LNCaP clone FGC (cell line): ENCODE measurements at regions not wholly inside any gene's neighbourhood (a gene's known extent, or its start where the extent isn't known, plus 50 kb on each side); places are given as distances from the start of the nearest gene placed in this dataset.
"Not testable (repeated sequence)": the region's sequence is repeated elsewhere in the genome, so short reads cannot be mapped to it uniquely, and the experiment has no call there.

Experiments used
- DNase-seq: peaks from one replicate; pipeline ENCODE4 v3.0.0-alpha.2; 2011; ENCODE audit warnings: low read depth
- H3K4me3 ChIP-seq: 2 replicates; pipeline ENCODE4 v1.5.1; 2011; ENCODE audit warnings: mild to moderate bottlenecking, low read depth, low read length, control low read depth
- TF ChIP-seq, protein P1 (sequence below): IDR thresholded peaks from 2 replicates; pipeline ENCODE4 v1.5.1; 2012; ENCODE audit warnings: mild to moderate bottlenecking; ENCODE audit not compliant: control insufficient read depth, insufficient read depth; ENCODE audit errors: extremely low read depth

DNA sequence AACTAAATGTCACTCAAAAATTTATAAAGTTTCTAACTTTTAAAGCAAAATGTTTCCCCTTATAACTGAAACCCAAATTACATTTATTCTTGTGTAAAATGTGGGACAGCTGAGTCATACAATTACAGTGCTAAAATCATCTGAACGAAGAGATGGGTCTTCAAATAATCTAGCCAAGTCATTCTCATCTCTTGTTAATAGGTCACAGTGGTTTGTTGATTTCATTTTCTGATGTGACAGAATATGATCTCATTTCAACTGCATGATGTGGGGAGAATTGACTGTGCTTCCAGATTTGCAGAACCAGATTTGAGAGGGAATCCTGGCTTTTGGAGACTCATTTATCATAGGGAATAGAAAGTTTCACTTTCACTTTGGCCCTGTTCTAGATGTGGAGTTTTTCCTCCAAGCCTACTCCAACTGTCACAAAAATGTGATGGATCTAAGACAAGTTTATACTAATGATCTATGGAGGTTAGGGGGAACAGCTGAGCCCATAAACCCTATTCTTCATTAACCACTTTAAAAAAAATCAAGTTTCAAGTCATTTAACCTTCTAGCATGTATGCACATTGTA is 685.0 kb downstream of the PDCD6IP start:
- TF ChIP-seq, protein P1, sequence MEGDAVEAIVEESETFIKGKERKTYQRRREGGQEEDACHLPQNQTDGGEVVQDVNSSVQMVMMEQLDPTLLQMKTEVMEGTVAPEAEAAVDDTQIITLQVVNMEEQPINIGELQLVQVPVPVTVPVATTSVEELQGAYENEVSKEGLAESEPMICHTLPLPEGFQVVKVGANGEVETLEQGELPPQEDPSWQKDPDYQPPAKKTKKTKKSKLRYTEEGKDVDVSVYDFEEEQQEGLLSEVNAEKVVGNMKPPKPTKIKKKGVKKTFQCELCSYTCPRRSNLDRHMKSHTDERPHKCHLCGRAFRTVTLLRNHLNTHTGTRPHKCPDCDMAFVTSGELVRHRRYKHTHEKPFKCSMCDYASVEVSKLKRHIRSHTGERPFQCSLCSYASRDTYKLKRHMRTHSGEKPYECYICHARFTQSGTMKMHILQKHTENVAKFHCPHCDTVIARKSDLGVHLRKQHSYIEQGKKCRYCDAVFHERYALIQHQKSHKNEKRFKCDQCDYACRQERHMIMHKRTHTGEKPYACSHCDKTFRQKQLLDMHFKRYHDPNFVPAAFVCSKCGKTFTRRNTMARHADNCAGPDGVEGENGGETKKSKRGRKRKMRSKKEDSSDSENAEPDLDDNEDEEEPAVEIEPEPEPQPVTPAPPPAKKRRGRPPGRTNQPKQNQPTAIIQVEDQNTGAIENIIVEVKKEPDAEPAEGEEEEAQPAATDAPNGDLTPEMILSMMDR = no peak
- no peak for DNase-seq
- no peak overlapping the region for H3K4me3 ChIP-seq

DNA sequence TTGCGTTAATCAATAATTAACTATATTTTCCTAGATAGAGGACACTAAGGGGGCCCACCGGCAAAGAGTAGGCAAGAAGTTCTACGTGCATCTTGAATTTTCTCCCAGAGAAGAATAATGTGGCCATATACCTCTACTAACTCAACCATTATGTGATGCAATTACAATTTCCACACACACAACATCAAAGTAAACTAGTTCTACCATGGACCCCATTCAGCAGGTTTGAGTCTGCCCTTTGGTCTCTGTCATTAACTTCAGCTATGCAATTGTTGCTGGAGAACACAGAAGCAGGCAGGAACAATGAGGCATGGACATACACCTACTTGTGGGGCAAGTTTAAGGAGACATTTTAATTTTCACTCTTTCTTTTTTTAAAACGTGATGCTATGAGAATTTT is 705.9 kb downstream of the PDCD6IP start:
- no peak for DNase-seq
- TF ChIP-seq, protein P1 = no peak
- no peak overlapping the region for H3K4me3 ChIP-seq

DNA sequence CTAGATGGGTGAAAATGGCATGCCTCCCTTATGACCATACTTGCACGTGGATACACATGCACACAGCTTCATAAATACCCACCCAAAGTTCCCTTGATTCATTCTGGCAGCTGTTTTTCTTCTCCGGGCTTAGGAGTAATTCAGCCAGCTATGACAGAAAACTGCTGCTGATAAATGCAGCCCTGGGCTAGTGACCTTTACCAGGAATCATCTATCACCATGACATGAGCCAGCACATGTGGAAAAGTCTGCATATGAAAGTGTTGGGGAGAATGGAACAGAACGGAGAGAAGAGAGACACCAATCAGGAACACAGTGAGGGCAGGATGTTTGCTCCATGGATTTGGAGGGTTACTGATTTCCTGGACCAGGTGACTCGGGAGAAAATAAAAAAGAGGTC is 706.3 kb downstream of the PDCD6IP start:
- TF ChIP-seq, protein P1 = no peak
- H3K4me3 ChIP-seq = no peak overlapping the region
- DNase-seq = no peak

DNA sequence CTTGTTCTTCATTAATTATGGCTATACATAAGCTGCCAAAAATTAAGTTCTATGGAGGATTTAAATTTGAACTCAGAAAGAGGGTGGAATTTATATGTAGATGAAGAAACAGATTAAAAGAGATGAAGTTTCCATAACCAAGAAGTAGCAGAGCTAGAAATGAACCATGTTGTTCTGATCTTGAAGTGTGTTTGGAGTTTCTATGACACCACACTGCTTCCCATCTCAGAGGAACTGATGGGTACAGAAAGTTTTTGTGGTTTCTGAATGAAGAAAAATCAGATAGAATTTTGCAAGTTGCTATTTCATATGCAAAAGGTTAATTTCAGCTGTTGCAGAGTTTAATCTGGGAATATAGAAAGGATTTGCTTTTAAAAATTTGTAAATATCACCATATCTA is 710.3 kb downstream of the PDCD6IP start:
- TF ChIP-seq, protein P1 = no peak
- no peak overlapping the region for H3K4me3 ChIP-seq
- no peak for DNase-seq

DNA sequence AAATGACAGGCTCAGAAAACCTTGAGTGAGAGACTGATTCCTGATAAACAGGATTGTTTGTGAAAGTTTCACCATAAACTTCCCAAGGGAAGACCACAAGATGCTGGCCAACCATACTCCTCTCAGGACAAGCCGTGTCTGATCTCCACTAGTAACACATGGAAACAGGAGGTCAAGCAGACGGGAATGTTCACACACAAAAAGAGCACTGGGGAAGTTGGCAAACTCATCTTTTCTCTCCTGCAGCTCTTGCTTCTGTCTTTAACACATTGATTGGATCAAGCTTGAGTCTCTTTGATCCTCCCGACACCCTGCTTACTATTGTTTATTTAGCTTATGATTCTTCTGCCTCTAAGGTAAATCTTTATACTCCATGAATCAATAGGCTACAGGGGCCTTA is 713.5 kb downstream of the PDCD6IP start:
- no peak overlapping the region for H3K4me3 ChIP-seq
- TF ChIP-seq, protein P1 = no peak
- no peak for DNase-seq

DNA sequence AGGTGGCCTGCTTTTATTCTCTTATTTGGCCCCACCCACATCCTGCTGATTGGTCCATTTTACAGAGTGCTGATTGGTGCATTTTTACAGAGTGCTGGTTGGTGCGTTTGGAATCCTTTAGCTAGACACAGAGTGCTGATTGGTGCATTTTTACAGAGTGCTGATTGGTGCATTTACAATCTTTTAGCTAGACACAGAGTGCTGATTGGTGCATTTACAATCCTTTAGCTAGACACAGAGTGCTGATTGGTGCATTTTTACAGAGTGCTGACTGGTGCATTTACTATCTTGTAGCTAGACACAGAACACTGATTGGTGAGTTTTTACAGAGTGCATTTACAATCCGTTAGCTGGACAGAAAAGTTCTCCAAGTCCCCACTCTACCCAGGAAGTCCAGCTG is 720.6 kb downstream of the PDCD6IP start:
- not testable (repeated sequence) for H3K4me3 ChIP-seq, DNase-seq

DNA sequence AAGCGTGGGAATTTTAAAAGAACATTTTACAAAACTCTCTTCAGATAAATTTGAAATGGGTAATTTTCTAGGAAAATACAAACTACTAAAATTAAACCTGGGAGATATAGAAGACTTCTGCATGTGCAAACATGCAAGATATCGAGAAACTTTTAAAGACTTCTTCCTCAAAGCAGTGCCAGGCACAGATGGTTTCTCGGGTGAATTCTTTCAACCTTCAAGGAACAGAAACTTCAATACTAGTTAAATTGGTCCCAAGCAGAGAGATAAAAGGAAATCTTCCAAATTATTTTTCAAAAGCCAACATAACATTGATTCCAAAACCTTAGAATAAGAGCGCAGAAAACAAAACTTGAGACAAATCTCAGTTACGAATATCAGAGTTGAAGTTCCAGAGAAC is 732.7 kb downstream of the PDCD6IP start:
- DNase-seq = no peak
- TF ChIP-seq, protein P1 = no peak
- H3K4me3 ChIP-seq = no peak overlapping the region
